ENCODE measurements at regions not wholly inside any gene's neighbourhood (a gene's known extent, or its start where the extent isn't known, plus 50 kb on each side); places are given as distances from the start of the nearest gene placed in this dataset.
A peak's percentile ranks its signal among the peaks of the same experiment; 100 is the strongest.

DNA sequence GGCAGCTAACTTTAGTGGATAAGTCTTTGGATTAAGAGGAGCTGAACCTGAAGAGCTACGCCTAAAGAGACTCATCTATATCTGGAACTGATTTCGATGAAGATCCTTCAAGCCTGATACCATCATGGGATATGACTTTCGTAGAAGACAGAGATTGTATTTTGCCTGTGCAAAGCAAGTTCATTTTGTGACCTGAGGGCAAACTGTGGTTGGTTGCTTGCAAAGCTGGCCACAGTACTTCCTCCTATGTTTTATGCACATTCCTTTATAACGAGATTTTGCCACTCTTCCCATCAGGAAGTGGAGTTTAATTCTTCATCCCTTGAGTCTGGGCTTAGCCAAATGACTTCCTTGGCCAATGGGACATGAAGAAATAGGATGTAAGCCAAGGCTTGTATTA is 519.3 kb upstream of the NR3C2 start:
- no CpG with 5 or more reads among the region's 4 CpGs for WGBS (ENCODE audit: extremely low coverage, insufficient coverage, insufficient read length)

DNA sequence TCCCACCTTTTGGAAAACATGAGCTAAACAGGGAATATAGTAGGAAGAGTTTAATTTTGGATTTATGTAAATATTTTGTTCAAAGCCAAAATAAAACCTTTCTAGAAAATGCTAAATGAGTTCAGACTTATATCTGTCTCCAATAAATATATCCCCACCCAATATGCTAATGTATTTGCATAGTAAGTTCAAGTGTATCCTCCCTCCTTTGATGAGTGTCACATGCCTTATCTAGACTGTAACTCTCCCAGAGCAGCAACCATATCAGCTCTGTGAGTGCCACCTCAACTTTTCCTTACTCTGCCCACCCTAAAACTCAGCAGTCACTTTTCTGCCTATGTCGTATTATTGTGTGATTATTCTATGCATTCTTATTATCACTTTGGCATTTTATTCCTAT is 516.1 kb upstream of the NR3C2 start:
- H3K9me3 ChIP-seq (ENCODE audit: insufficient read depth, low read depth, low read length) = no peaks in the 10 kb centered on the region
- no peak overlapping the region for H2BK120ac ChIP-seq (ENCODE audit: insufficient read depth, low read length, poor library complexity)
- H3K4me1 ChIP-seq (ENCODE audit: control insufficient read depth in 1 of 2, insufficient read depth in 2 of 2, low read length in 2 of 2) = peaks cover 0 to 2% of the 10 kb centered on the region in 2 experiments
- H3K4me2 ChIP-seq (ENCODE audit: low read length) = no peak overlapping the region
- H3K4me3 ChIP-seq (ENCODE audit: low read depth, low read length) = no peak overlapping the region
- H4K8ac ChIP-seq (ENCODE audit: low read depth, low read length) = no peak overlapping the region
- H4K91ac ChIP-seq (ENCODE audit: low read depth, low read length) = no peak overlapping the region
- no peak overlapping the region for H2AK5ac ChIP-seq (ENCODE audit: low read length)
- no peak overlapping the region for H2BK5ac ChIP-seq (ENCODE audit: low read depth, low read length, poor library complexity)
- no peak for DNase-seq
- H3K27ac ChIP-seq (ENCODE audit: low read depth, low read length) = no peak overlapping the region
- H3K14ac ChIP-seq (ENCODE audit: low read length) = no peak overlapping the region
- H3K18ac ChIP-seq (ENCODE audit: low read length) = no peak overlapping the region
- no peak overlapping the region for H3K4ac ChIP-seq (ENCODE audit: low read depth, low read length)
- H3K79me2 ChIP-seq (ENCODE audit: control insufficient read depth, insufficient read depth, low read length, poor library complexity) = no peaks in the 10 kb centered on the region
- no peak overlapping the region for H2BK12ac ChIP-seq (ENCODE audit: low read length)
- H4K12ac ChIP-seq (ENCODE audit: low read depth, low read length) = no peak overlapping the region
- no peaks in the 10 kb centered on the region for H3K36me3 ChIP-seq (ENCODE audit: control insufficient read depth in 1 of 2, insufficient read depth in 2 of 2, low read length in 2 of 2)
- H3K79me1 ChIP-seq (ENCODE audit: low read length) = no peaks in the 10 kb centered on the region
- H2AFZ ChIP-seq (ENCODE audit: insufficient read depth, low read length, poor library complexity) = no peak overlapping the region
- no peak overlapping the region for H3K23ac ChIP-seq (ENCODE audit: low read length)
- no CpG with 5 or more reads among the region's 1 CpG for WGBS (ENCODE audit: extremely low coverage, insufficient coverage, insufficient read length)
- H3K27me3 ChIP-seq (ENCODE audit: insufficient read depth, low read length) = no peaks in the 10 kb centered on the region
- no peak overlapping the region for H3K9ac ChIP-seq (ENCODE audit: low read length)

More for the DNA sequence above, 519.3 kb upstream of the NR3C2 start:
- Histone ChIP-seq H3K4ac (ENCODE audit: low read depth, low read length) (no peak overlapping the region), H3K36me3 (ENCODE audit: control insufficient read depth in 1 of 2, insufficient read depth in 2 of 2, low read length in 2 of 2) (no peaks in the 10 kb centered on the region), H2BK12ac (ENCODE audit: low read length) (no peak overlapping the region), H3K79me1 (ENCODE audit: low read length) (no peaks in the 10 kb centered on the region), H4K12ac (ENCODE audit: low read depth, low read length) (no peak overlapping the region), H3K27me3 (ENCODE audit: insufficient read depth, low read length) (no peaks in the 10 kb centered on the region), H3K4me3 (ENCODE audit: low read depth, low read length) (no peak overlapping the region), H3K79me2 (ENCODE audit: control insufficient read depth, insufficient read depth, low read length, poor library complexity) (no peaks in the 10 kb centered on the region), H2BK5ac (ENCODE audit: low read depth, low read length, poor library complexity) (no peak overlapping the region), H3K9ac (ENCODE audit: low read length) (no peak overlapping the region), H2BK120ac (ENCODE audit: insufficient read depth, low read length, poor library complexity) (no peak overlapping the region), H3K4me1 (ENCODE audit: control insufficient read depth in 1 of 2, insufficient read depth in 2 of 2, low read length in 2 of 2) (no peaks in the 10 kb centered on the region), H3K4me2 (ENCODE audit: low read length) (no peak overlapping the region), H3K9me3 (ENCODE audit: insufficient read depth, low read depth, low read length) (no peaks in the 10 kb centered on the region), H2AFZ (ENCODE audit: insufficient read depth, low read length, poor library complexity) (no peak overlapping the region), H2AK5ac (ENCODE audit: low read length) (no peak overlapping the region), H4K91ac (ENCODE audit: low read depth, low read length) (no peak overlapping the region), H3K18ac (ENCODE audit: low read length) (no peak overlapping the region), H3K23ac (ENCODE audit: low read length) (no peak overlapping the region), H3K27ac (ENCODE audit: low read depth, low read length) (no peak overlapping the region), H4K8ac (ENCODE audit: low read depth, low read length) (no peak overlapping the region), H3K14ac (ENCODE audit: low read length) (no peak overlapping the region)
- DNase-seq = no peak

- no peak overlapping the region for H4K8ac ChIP-seq (ENCODE audit: low read depth, low read length)
- H3K36me3 ChIP-seq (ENCODE audit: control insufficient read depth in 1 of 2, insufficient read depth in 2 of 2, low read length in 2 of 2) = no peaks in the 10 kb centered on the region
- H3K79me1 ChIP-seq (ENCODE audit: low read length) = no peaks in the 10 kb centered on the region
- H2BK5ac ChIP-seq (ENCODE audit: low read depth, low read length, poor library complexity) = no peak overlapping the region
- no peak overlapping the region for H2AFZ ChIP-seq (ENCODE audit: insufficient read depth, low read length, poor library complexity)
- H3K23ac ChIP-seq (ENCODE audit: low read length) = no peak overlapping the region
- no peak overlapping the region for H4K12ac ChIP-seq (ENCODE audit: low read depth, low read length)
- H3K14ac ChIP-seq (ENCODE audit: low read length) = no peak overlapping the region
- no peaks in the 10 kb centered on the region for H3K9me3 ChIP-seq (ENCODE audit: insufficient read depth, low read depth, low read length)
- no peak overlapping the region for H3K4me3 ChIP-seq (ENCODE audit: low read depth, low read length)
- no peak overlapping the region for H3K4me2 ChIP-seq (ENCODE audit: low read length)
- H3K79me2 ChIP-seq (ENCODE audit: control insufficient read depth, insufficient read depth, low read length, poor library complexity) = no peaks in the 10 kb centered on the region
- peaks cover 0 to 2% of the 10 kb centered on the region in 2 experiments for H3K4me1 ChIP-seq (ENCODE audit: control insufficient read depth in 1 of 2, insufficient read depth in 2 of 2, low read length in 2 of 2)
- no CpG with 5 or more reads among the region's 1 CpG for WGBS (ENCODE audit: extremely low coverage, insufficient coverage, insufficient read length)
- no peak overlapping the region for H4K91ac ChIP-seq (ENCODE audit: low read depth, low read length)
- H2BK120ac ChIP-seq (ENCODE audit: insufficient read depth, low read length, poor library complexity) = no peak overlapping the region
- H3K4ac ChIP-seq (ENCODE audit: low read depth, low read length) = no peak overlapping the region
- H3K9ac ChIP-seq (ENCODE audit: low read length) = no peak overlapping the region
- no peak overlapping the region for H3K27ac ChIP-seq (ENCODE audit: low read depth, low read length)
- DNase-seq = no peak
- H2BK12ac ChIP-seq (ENCODE audit: low read length) = no peak overlapping the region
- H2AK5ac ChIP-seq (ENCODE audit: low read length) = no peak overlapping the region
- no peaks in the 10 kb centered on the region for H3K27me3 ChIP-seq (ENCODE audit: insufficient read depth, low read length)
- no peak overlapping the region for H3K18ac ChIP-seq (ENCODE audit: low read length)
These were observed 513.5 kb upstream of the NR3C2 start for GRCh38 chr4:148955564-148956297.

DNA sequence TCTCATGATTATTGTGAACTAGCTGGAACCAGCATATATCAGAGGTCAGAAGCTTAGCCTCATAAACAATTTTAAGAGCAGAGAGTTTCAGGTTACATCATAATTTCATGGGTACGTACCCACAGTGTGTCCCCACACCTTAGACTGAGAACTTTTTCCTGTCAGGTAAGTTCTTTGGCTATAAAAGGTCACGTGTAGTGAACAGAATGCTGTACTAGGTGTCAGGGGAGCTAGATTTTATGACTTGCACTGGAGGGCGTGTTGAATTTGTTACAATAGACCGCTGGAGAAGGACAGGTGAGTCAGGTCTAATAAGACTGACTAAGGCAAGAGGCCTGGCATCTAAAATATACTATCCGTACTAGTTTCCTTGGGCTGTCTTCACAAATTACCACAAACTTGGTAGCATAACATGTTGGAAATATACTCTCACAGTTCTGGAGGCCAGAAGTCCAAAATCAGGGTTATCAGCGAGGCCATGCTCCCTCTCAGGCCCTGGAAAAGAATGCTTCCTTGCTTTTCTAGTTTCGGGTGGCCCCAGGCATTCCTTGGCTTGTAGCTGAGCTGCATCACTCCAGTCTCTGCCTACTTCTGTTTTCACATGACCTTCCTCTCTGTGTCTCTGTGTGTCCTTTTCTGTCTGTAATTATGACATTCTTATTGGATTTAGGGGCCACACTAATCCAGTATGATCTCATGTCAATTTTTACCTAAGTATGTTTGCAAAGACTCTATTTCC is 512.0 kb upstream of the NR3C2 start:
- H2AFZ ChIP-seq (ENCODE audit: insufficient read depth, low read length, poor library complexity) = no peak overlapping the region
- H4K91ac ChIP-seq (ENCODE audit: low read depth, low read length) = no peak overlapping the region
- no peak overlapping the region for H3K27ac ChIP-seq (ENCODE audit: low read depth, low read length)
- no CpG with 5 or more reads among the region's 7 CpGs for WGBS (ENCODE audit: extremely low coverage, insufficient coverage, insufficient read length)
- H3K14ac ChIP-seq (ENCODE audit: low read length) = no peak overlapping the region
- H3K9me3 ChIP-seq (ENCODE audit: insufficient read depth, low read depth, low read length) = no peaks in the 10 kb centered on the region
- no peak overlapping the region for H3K23ac ChIP-seq (ENCODE audit: low read length)
- H4K12ac ChIP-seq (ENCODE audit: low read depth, low read length) = no peak overlapping the region
- H3K9ac ChIP-seq (ENCODE audit: low read length) = no peak overlapping the region
- no peak overlapping the region for H3K4ac ChIP-seq (ENCODE audit: low read depth, low read length)
- no peak overlapping the region for H4K8ac ChIP-seq (ENCODE audit: low read depth, low read length)
- H2BK120ac ChIP-seq (ENCODE audit: insufficient read depth, low read length, poor library complexity) = no peak overlapping the region
- no peak overlapping the region for H3K4me3 ChIP-seq (ENCODE audit: low read depth, low read length)
- H3K27me3 ChIP-seq (ENCODE audit: insufficient read depth, low read length) = no peaks in the 10 kb centered on the region
- H3K4me1 ChIP-seq (ENCODE audit: control insufficient read depth in 1 of 2, insufficient read depth in 2 of 2, low read length in 2 of 2) = peaks cover 0 to 2% of the 10 kb centered on the region in 2 experiments
- H2BK12ac ChIP-seq (ENCODE audit: low read length) = no peak overlapping the region
- H3K79me1 ChIP-seq (ENCODE audit: low read length) = no peaks in the 10 kb centered on the region
- peak in 1 of 2 donors; percentile 10 for DNase-seq
- H2AK5ac ChIP-seq (ENCODE audit: low read length) = no peak overlapping the region
- H3K36me3 ChIP-seq (ENCODE audit: control insufficient read depth in 1 of 2, insufficient read depth in 2 of 2, low read length in 2 of 2) = no peaks in the 10 kb centered on the region
- no peak overlapping the region for H3K18ac ChIP-seq (ENCODE audit: low read length)
- H3K79me2 ChIP-seq (ENCODE audit: control insufficient read depth, insufficient read depth, low read length, poor library complexity) = no peaks in the 10 kb centered on the region
- no peak overlapping the region for H3K4me2 ChIP-seq (ENCODE audit: low read length)
- H2BK5ac ChIP-seq (ENCODE audit: low read depth, low read length, poor library complexity) = no peak overlapping the region

Data from trophoblast cell (in vitro differentiated cells and primary cell).